SIG-M5 treated with dmso at 0.1 percent for 504 hours (cell line): ENCODE measurements at regions not wholly inside any gene's neighbourhood (a gene's known extent, or its start where the extent isn't known, plus 50 kb on each side); places are given as distances from the start of the nearest gene placed in this dataset.

ENCODE experiments used
- DNase-seq: peaks from one replicate; lab custom pipeline; 2025; ENCODE audit not compliant: unreplicated experiment; lab: John Stamatoyannopoulos, UW

DNA sequence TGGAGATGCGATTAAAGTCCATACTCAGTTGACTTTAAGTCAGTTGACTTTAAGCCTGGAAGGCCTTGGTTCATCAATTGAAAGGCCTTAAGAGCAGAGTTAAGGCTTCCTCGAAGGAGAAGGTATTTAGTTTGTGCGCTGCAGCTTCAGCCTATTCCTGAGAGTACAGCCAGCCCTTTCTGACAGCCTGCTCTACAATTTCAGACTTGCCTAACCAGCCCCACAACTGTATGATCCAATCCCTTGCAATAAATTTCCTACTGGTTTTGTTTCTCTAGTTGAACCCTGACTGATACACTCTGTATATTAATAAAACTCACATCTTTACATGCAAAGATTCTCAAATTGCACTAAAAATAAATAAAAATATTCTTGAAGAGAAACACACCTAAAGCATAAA, 66.1 kb upstream of the RORA start:
- no peak for DNase-seq

DNA sequence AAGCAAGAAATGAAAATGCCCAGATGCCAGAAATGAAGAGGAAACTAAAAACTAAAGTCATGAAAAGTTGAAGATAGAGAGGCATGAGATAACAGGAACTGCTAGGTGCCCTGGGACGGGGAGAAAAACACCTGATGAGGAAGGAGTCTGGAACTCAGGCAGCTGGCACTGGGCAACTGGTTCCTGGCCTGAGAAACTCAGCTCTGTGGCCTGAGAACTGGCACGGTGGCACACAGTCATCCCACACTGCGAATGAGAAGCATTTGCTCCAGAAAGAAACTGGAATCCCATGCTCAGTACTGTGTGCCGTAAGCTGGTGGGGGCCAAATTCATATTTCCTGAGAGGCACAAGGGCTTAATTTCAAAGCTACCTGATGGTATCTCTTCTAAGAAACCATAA, 53.6 kb upstream of the RORA start:
- DNase-seq, result no peak

DNA sequence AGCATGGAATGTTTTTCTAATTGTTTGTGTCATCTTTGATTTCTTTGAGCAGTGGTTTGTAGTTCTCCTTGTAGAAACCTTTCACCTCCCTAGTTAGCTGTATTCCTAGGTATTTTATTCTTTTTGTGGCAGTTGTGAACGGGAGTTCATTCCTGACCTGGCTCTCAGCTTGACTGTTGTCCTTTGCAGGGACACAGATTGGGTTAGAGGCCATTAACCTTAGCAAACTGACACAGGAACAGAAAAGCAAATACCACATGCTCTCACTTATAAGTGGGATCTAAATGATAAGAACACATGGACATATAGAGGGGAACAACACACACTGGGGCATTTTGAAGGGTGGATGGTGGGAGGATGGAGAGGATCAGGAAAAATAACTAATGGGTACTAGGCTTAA, 52.2 kb upstream of the RORA start:
- DNase-seq, result no peak
